ENCODE measurements at regions not wholly inside any gene's neighbourhood (a gene's known extent, or its start where the extent isn't known, plus 50 kb on each side); places are given as distances from the start of the nearest gene placed in this dataset.

DNA sequence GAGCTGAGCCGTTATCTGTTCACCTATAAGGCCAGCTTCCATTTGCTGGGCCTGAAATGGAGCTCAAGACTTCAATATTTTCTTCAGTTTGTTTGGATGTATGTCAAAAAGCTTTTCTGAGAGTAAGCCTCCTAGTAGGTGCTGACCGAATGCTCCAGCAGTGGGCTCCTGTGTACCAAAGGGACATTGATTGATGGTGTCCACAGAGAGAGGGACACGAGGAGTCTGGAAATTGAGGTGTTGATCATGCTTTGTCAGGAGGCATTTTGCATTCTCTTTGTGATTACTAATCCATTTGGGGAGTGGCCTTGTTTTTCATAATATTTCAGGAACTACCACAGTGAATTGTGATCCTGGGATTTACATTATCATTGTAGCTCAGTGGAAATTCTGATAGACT is 107.7 kb upstream of the SLC38A2 start:
- H3K36me3 Mint-ChIP-seq, result peaks cover 0 to 3% of the 10 kb centered on the region in 2 donors
- WGBS (ENCODE audit: insufficient coverage), result 100% methylated on average over 2 of the region's 3 CpGs
- Histone ChIP-seq H3K4me1 (ENCODE audit: control insufficient read depth in 1 of 2, insufficient read depth in 2 of 2, low read length in 2 of 2) (peaks cover 4 to 10% of the 10 kb centered on the region in 2 donors), H3K4me2 (replicated peaks; ENCODE audit: extremely low read depth, low read length, poor library complexity, severe bottlenecking) (no peak overlapping the region), H3K79me2 (ENCODE audit: insufficient read depth, low read length) (peaks cover 6% of the 10 kb centered on the region), H2AFZ (ENCODE audit: insufficient read depth, low read depth, low read length, poor library complexity, severe bottlenecking) (no peak overlapping the region), H3K9ac (ENCODE audit: insufficient read depth, low read length, poor library complexity, severe bottlenecking) (no peak overlapping the region), H3K36me3 (replicated peaks in 1 of 2; ENCODE audit: control insufficient read depth in 1 of 2, insufficient read depth in 2 of 2, low read length in 2 of 2) (no peaks in the 10 kb centered on the region), H3K4me3 (replicated peaks in 1 of 3; ENCODE audit: low read depth in 2 of 3, low read length in 3 of 3) (no peak overlapping the region), H3K27ac (ENCODE audit: low read depth in 1 of 2, low read length in 2 of 2) (no peak overlapping the region), H4K20me1 (ENCODE audit: insufficient read depth, low read length) (no peaks in the 10 kb centered on the region), H3K27me3 (ENCODE audit: control insufficient read depth in 2 of 2, insufficient read depth in 2 of 2, low read length in 2 of 2) (no peaks in the 10 kb centered on the region), H3K9me3 (replicated peaks in 1 of 2; ENCODE audit: control insufficient read depth in 1 of 2, insufficient read depth in 1 of 2, low read length in 2 of 2) (no peaks in the 10 kb centered on the region)
- H3K4me1 Mint-ChIP-seq, result peaks cover 22% of the 10 kb centered on the region
- TF ChIP-seq, protein P1, sequence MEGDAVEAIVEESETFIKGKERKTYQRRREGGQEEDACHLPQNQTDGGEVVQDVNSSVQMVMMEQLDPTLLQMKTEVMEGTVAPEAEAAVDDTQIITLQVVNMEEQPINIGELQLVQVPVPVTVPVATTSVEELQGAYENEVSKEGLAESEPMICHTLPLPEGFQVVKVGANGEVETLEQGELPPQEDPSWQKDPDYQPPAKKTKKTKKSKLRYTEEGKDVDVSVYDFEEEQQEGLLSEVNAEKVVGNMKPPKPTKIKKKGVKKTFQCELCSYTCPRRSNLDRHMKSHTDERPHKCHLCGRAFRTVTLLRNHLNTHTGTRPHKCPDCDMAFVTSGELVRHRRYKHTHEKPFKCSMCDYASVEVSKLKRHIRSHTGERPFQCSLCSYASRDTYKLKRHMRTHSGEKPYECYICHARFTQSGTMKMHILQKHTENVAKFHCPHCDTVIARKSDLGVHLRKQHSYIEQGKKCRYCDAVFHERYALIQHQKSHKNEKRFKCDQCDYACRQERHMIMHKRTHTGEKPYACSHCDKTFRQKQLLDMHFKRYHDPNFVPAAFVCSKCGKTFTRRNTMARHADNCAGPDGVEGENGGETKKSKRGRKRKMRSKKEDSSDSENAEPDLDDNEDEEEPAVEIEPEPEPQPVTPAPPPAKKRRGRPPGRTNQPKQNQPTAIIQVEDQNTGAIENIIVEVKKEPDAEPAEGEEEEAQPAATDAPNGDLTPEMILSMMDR (IDR thresholded peaks at IDR 0.05), result no peak
- H3K9me3 Mint-ChIP-seq, result peaks cover 0 to 2% (median 0%) of the 10 kb centered on the region in 7 donors
- no peak for DNase-seq
- no peak overlapping the region for H3K4me3 Mint-ChIP-seq
- no peak overlapping the region for H3K27ac Mint-ChIP-seq
- no peaks in the 10 kb centered on the region for H3K27me3 Mint-ChIP-seq (ENCODE audit: low read depth in 3 of 3)
- intact Hi-C loops (cut with micrococcal nuclease), result loop anchor here in 1 of 2 donors (10.0 kb wide), 1 partner anchor 106 kb away; the partner anchor contains the start of gene SLC38A2

DNA sequence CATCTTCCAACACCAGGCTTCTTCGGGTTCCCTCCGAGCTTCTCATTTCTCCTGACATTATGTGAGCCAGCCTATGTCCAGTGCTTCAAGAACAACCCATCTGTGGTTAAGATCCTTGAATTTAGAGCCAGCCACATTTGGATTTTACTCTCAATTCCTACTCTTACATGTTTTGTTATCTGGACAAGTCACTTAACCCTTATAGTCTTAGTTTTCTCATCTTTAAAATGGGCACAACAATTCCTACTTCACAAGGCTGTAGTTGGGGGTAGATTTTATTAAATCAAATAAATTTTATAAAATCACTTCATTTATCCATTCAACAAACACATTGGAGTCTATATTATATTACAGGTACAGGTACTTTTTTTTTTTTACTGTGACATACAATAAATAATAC is 105.5 kb upstream of the SLC38A2 start:
- no peak overlapping the region for H2AFZ ChIP-seq (ENCODE audit: insufficient read depth, low read depth, low read length, poor library complexity, severe bottlenecking)
- no peaks in the 10 kb centered on the region for H3K9me3 ChIP-seq (replicated peaks in 1 of 2; ENCODE audit: control insufficient read depth in 1 of 2, insufficient read depth in 1 of 2, low read length in 2 of 2)
- Mint-ChIP-seq H3K27ac (peak overlapping the region in 1 of 7 donors; percentile 1), H3K36me3 (peaks cover 0 to 3% of the 10 kb centered on the region in 2 donors), H3K4me1 (peaks cover 23% of the 10 kb centered on the region), H3K4me3 (no peak overlapping the region), H3K9me3 (peaks cover 0 to 2% (median 0%) of the 10 kb centered on the region in 7 donors), H3K27me3 (ENCODE audit: low read depth in 3 of 3) (no peaks in the 10 kb centered on the region)
- H4K20me1 ChIP-seq (ENCODE audit: insufficient read depth, low read length), result no peaks in the 10 kb centered on the region
- H3K9ac ChIP-seq (ENCODE audit: insufficient read depth, low read length, poor library complexity, severe bottlenecking), result no peak overlapping the region
- H3K4me2 ChIP-seq (replicated peaks; ENCODE audit: extremely low read depth, low read length, poor library complexity, severe bottlenecking), result no peak overlapping the region
- H3K27me3 ChIP-seq (ENCODE audit: control insufficient read depth in 2 of 2, insufficient read depth in 2 of 2, low read length in 2 of 2), result no peaks in the 10 kb centered on the region
- peaks cover 14 to 15% of the 10 kb centered on the region in 2 donors for H3K4me1 ChIP-seq (ENCODE audit: control insufficient read depth in 1 of 2, insufficient read depth in 2 of 2, low read length in 2 of 2)
- H3K27ac ChIP-seq (ENCODE audit: low read depth in 1 of 2, low read length in 2 of 2), result no peak overlapping the region
- 90% methylated on average over 2 of the region's 2 CpGs for WGBS (ENCODE audit: insufficient coverage)
- H3K36me3 ChIP-seq (replicated peaks in 1 of 2; ENCODE audit: control insufficient read depth in 1 of 2, insufficient read depth in 2 of 2, low read length in 2 of 2), result no peaks in the 10 kb centered on the region
- H3K4me3 ChIP-seq (replicated peaks in 1 of 3; ENCODE audit: low read depth in 2 of 3, low read length in 3 of 3), result no peak overlapping the region
- no peak for DNase-seq
- intact Hi-C loops (cut with micrococcal nuclease), result no loop called here
- TF ChIP-seq, protein P1 (IDR thresholded peaks at IDR 0.05), result no peak
- peaks cover 11% of the 10 kb centered on the region for H3K79me2 ChIP-seq (ENCODE audit: insufficient read depth, low read length)

Data from CD14-positive monocyte (primary cell).